ENCODE measurements at regions not wholly inside any gene's neighbourhood (a gene's known extent, or its start where the extent isn't known, plus 50 kb on each side); places are given as distances from the start of the nearest gene placed in this dataset.
"Not testable (repeated sequence)": the region's sequence is repeated elsewhere in the genome, so short reads cannot be mapped to it uniquely, and the experiment has no call there.

DNA sequence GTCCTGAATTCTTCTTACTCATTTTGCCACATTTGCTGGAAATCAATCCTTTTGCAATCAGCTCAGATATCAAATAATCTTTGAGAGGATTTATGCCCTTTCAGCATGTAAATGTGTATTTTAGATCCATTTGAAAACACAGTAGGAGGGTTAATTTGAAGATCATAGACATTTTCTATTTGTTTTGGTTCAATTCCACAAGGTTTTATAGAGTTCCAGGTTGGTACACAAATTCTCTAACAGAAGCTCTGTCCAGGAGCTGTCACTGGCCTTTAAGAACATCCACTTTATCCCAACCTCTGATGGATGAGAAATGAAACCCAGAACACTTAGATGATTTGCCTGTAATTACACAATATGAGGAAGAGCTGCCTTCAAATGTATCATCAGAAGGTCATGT is 157.3 kb upstream of the CHAC2 start:
- DNase-seq (ENCODE audit: low spot score) = no peak

GRCh38 chr2:53609551-53609950 is 158.1 kb upstream of the CHAC2 start:
- no peak for DNase-seq (ENCODE audit: low spot score)

GRCh38 chr2:53608293-53608692 is 159.3 kb upstream of the CHAC2 start:
- no peak for DNase-seq (ENCODE audit: low spot score)

DNA sequence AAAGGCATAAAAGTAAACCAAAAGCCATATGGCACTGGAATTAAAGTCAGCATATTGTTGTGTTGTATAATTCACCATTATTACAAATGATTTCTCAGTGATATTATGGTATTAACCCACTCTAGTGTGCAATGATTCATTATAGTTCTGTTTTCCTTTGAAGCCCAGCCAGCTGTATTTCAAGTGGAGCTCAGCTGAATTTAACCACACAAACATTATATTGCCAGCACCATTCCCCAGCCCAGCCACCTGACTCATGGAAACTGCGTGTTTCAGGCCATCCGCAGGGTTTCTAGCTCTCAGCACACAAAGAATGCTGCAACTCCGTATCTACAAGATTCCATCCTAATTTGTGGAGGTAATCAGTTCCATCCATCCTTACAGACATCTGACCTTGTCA is 166.8 kb upstream of the CHAC2 start:
- no peak for DNase-seq (ENCODE audit: low spot score)

- not testable (repeated sequence) for DNase-seq (ENCODE audit: low spot score)
Measured at GRCh38 chr2:53586733-53587612, 180.6 kb upstream of the CHAC2 start.

GRCh38 chr2:53584986-53585385 is 182.6 kb upstream of the CHAC2 start:
- no peak for DNase-seq (ENCODE audit: low spot score)

DNA sequence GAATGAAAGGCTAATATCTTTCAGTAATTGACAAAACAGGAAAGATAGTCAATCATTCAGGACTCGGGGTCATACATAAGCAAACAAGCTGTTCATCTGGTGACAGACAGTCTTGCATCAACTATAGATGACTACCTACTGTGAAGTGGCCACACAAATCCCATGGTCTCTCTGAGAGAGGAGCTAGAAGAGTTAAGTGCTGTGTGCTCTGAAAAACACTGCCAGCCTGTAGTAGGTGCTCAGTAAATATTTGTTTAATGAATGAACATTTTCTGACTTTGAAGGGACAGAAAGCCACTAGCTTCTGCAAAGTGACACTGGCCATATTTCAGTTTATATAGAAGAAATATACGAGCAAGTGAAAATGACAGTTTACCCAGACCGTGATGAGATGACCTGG is 184.0 kb upstream of the CHAC2 start:
- DNase-seq (ENCODE audit: low spot score) = no peak

- no peak for DNase-seq (ENCODE audit: low spot score)
Measured at GRCh38 chr2:53582556-53582955, 185.0 kb upstream of the CHAC2 start.

GRCh38 chr2:53576166-53576565 is 191.4 kb upstream of the CHAC2 start:
- no peak for DNase-seq (ENCODE audit: low spot score)

DNA sequence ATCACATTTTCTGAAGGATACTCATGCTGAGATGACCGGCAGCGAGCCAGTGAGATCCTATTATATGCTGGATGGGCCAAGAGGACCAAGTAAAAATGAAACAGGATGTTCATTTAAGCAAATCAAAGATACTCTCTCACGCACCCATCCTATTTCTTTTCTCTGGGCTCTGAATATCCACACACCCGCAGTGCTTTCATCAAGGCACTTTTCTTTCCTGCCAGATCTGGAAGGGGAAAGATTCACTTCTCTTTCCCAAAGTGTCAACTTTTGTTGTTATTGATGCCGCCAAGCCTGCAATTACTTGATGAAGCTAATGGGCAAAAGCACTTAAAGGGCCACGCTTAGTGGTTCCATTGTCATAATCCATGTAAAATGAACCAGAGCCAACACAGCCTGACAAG is 191.9 kb upstream of the CHAC2 start:
- DNase-seq (ENCODE audit: low spot score) = no peak

DNA sequence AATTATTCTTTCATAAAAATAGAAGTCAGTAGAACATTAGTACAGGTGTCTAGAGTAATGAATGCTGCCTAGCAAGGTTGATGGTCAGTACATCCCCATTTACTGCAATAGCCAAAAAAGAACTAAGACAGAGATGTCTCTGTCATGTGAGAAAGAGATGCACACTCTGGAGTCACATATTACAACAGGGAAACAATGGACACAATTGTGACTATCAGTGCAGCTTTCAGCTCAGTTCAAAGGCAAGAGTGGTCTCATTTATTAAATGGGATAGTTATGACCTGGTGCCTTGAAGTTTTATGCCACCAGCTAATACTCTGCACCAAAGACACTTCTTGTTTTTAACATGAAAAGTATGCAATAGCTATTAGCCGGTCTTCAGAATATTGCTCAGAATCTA is 194.9 kb upstream of the CHAC2 start:
- DNase-seq (ENCODE audit: low spot score) = no peak

GRCh38 chr2:53569957-53570727 is 197.5 kb upstream of the CHAC2 start:
- no peak for DNase-seq (ENCODE audit: low spot score)

GRCh38 chr2:53568469-53568868 is 199.1 kb upstream of the CHAC2 start:
- no peak for DNase-seq (ENCODE audit: low spot score)

- no peak for DNase-seq (ENCODE audit: low spot score)
Measured at GRCh38 chr2:53567073-53567472, 200.5 kb upstream of the CHAC2 start.

- no peak for DNase-seq (ENCODE audit: low spot score)
Measured at GRCh38 chr2:53562407-53562806, 205.2 kb upstream of the CHAC2 start.

GRCh38 chr2:53561155-53561554 is 206.4 kb upstream of the CHAC2 start:
- no peak for DNase-seq (ENCODE audit: low spot score)

DNA sequence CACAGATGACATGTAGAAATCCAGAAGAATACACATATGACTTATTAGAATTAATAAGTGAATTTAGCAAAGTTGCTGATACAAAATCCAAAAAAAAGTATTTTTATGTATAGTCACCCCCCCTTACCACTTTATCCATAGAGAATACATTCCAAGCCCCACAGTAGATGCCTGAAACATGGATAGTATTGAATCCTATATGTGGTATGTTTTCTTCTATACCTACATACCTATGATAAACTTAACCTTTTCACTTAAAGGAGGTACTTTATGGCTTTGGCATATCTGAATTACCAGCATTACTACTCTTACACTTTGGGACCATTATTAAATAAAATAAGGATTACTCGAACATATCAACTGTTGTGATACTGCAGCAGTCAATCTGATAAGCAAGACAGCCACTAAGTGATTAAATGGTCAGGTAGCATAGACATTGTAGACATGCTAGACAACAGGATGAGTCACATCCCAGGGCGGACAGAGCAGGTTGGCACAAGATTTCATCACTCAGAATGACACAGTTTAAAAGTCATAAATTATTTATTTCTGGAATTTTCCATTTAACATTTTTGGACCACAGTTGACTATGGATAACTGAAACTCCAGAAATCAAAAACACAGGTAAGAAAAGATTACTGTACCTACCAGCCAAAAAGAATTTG is 208.2 kb upstream of the CHAC2 start:
- DNase-seq (ENCODE audit: low spot score) = no peak

GRCh38 chr2:53558867-53559266 is 208.7 kb upstream of the CHAC2 start:
- no peak for DNase-seq (ENCODE audit: low spot score)

DNA sequence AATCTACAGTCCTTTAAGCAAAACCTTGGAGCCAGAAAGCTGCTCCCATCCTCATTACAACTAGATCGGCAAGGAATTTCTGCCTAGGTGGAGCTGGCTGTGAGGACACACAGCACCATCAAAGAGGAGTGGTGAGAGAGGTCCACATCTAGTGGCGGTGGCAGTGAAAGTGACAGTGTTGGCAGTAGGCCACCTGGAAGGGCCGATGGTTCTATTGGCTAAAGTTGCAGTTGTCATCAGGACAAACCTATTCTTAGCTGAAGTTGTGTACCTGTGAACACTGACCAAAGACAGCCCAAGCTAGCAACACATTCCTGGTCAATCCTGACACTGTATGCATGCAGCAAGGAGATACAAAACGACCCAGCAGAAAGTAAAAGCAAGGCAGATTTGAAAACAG is 218.1 kb upstream of the CHAC2 start:
- DNase-seq (ENCODE audit: low spot score) = no peak

- DNase-seq (ENCODE audit: low spot score) = no peak
Measured at GRCh38 chr2:53545604-53546003, 222.0 kb upstream of the CHAC2 start.

DNA sequence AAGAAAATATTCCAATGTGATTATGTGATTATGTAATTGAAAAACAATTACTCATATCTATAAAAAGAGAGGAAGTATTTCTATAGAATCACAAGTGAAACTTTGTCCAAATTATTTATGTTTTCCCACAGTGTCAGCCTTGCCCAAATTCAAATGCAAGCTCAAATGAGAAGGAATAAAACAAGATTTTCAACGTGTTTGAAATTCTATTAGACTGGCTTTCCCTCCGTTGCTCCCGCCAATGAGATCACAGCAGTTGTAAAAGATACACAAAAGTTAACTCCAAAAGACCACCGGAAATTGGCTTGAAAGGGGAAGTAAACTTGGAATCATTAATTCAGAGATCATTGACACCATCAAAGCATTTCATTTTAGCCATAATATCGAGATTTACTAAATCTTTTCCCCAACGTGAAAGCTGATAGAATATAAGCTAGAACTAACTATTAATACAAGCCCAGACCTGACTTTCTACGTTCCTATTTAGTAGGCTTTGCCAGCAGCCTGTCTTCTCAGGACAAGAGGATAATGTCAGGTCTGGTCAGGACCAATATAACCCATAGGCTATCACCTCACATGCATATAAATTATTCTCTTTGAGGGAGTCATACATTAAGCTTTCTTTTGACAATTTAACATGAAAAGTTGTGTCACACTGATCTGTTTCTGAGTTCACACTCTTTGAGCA is 222.6 kb upstream of the CHAC2 start:
- no peak for DNase-seq (ENCODE audit: low spot score)

DNA sequence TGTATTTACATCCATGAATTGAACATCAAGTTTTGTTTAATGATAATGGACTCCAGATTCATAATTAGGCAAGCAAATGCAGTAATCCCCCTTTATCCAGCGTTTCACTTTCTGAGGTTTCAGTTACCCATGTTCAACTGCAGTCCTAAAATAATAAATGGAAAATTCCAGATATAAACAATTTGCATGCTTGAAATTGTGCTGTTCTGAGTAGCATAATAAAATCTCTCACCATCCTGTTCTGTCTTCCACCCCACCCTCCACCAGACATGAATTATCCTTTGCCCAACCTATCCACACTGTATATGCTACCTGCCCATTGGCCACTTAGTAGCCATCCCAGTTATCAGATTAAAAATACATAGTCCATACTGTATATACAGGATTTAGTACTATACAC is 224.5 kb upstream of the CHAC2 start:
- DNase-seq (ENCODE audit: low spot score) = no peak
